Stimulated activated CD8-positive, alpha-beta memory T cell treated with anti-CD3 and anti-CD28 coated beads, Interleukin-12 subunit alpha, Interleukin-12 subunit beta, amount 100 ng/mL, for 24 hours (primary cell): ENCODE measurements at regions not wholly inside any gene's neighbourhood (a gene's known extent, or its start where the extent isn't known, plus 50 kb on each side); places are given as distances from the start of the nearest gene placed in this dataset.
"Not testable (repeated sequence)": the region's sequence is repeated elsewhere in the genome, so short reads cannot be mapped to it uniquely, and the experiment has no call there.

Experiments used
- DNase-seq: peaks from one replicate; pipeline ENCODE4 v3.0.0-alpha.2; 2020; ENCODE audit errors: extremely low read depth

DNA sequence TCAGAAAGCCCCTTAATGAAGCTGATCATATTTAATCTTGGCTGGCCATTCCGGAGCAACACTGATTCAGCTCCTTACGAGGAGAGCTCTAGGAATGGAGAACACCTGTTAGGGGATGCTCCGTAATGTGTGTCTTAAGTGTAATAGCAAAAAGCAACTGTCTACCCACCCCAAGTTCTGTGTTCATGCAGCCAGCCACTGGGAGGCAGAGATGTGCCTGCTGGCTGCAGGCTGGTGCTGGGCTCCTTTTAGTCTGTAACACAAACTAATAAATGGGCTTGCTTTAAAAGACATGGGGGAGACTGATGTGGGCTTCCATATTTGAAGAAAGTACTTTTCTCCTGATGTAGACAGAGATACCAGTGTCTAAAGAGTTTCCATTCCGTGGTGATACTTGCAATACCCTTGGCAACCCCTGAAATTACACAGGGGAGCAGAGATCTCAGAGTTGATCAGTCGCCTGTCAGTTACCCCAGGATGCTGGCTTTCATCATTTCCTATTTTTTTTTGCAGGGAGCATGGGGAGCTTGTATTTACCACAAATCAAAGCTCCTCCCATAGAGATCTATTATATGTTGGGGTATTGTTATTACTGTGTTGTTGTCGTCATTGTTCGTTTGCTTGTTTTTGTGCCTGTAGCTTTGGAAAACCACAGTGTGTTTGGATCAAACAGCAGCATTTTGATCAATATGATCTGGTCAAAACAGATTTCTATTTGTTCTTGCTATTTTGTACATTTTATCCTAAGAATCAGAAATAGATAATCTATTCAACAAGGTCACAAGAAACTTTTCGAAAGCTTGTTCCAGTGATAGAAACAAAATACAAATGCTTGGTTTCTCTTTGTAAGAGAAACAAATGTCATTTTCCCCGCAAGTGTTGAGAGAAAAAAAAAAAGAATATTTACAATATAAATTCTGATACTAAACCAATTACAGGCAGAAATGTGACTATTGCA, 65.8 kb downstream of the MTX3 start:
- no peak for DNase-seq

DNA sequence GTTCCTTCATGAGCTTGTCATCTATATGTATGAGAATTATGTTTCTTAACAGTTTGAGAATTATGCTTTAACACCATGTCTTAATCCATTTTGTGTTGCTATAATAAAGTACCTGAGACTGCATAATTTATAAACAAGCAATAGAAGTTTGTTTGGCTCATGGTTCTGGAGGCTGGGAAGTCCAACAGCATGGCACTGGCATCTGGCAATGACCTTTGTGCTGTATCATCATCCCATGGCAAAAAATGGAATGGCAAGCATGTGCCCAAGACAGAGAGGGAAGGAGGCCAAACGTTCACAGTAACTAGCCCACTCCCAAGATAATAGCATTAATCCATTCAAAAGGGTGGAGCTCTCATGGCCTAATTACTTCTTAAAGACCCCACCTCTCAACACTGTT, 67.6 kb downstream of the MTX3 start:
- DNase-seq, result no peak

DNA sequence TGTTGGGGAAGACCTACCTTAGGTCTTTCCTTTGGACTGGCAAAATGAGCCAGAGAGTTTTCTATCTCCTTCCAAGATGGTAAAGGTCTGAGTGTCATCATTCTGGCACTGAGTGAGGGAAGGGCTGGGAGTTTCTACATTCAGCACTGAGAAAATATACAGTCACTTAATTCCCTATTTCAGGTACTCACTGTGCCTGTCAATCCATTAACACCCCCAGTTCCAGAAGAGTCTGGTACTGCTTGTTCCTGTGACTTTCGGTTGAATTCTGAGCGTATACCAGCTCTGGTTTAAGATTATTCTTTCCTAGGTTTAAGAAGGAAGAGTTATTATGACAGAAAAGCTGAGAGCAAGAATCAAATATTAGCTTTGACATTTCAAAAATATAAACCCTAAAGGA, 68.4 kb downstream of the MTX3 start:
- DNase-seq, result no peak

DNA sequence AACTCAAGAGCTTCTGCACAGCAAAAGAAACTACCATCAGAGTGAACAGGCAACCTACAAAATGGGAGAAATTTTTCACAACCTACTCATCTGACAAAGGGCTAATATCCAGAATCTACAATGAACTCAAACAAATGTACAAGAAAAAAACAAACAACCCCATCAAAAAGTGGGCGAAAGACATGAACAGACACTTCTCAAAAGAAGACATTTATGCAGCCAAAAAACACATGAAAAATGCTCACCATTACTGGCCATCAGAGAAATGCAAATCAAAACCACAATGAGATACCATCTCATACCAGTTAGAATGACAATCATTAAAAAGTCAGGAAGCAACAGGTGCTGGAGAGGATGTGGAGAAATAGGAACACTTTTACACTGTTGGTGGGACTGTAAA, 83.6 kb downstream of the MTX3 start:
- not testable (repeated sequence) for DNase-seq

DNA sequence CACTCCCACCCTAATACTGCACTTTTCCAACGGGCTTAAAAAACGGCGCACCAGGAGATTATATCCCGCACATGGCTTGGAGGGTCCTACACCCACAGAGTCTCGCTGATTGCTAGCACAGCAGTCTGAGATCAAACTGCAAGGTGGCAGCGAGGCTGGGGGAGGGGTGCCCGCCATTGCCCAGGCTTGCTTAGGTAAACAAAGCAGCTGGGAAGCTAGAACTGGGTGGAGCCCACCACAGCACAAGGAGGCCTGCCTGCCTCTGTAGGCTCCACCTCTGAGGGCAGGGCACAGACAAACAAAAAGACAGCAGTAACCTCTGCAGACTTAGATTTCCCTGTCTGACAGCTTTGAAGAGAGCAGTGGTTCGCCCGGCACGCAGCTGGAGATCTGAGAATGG, 88.5 kb downstream of the MTX3 start:
- not testable (repeated sequence) for DNase-seq

DNA sequence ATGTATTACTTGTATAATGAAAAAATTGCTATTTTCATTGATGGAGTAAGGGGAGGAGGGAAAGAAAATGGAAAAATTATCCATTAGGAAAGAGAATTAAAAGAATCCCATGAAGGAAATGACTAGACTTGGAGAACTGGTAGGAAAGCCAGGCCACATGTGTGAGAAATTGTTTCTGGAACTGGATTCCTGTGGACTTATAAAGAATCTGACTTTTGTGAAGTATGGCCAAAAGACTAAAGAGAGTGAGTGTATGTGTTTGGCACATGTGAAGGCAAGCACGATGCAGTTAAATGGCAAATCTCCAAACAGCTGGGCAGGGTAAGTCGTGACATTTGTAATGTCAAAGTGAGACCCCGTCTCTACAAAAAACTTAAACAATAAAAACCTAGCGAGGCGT, 89.4 kb downstream of the MTX3 start:
- no peak for DNase-seq

DNA sequence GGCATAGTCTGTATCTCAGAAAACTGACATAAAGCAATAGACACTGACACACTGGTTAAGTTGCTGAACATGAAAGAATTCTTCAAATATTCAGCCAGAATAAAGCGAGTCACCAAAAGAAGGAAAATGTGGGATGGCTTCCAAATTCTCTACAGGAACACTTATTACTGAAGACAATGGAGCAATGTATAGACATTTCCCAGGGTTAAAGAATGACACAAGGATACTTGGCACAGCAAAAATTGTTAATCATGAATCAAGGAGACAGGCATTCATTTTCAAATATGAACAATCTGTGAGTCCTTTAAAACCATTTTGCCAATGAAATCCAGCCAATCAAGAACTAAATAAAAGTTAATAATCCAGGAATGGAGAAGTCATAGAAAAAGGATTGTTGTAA, 92.5 kb downstream of the MTX3 start:
- no peak for DNase-seq

DNA sequence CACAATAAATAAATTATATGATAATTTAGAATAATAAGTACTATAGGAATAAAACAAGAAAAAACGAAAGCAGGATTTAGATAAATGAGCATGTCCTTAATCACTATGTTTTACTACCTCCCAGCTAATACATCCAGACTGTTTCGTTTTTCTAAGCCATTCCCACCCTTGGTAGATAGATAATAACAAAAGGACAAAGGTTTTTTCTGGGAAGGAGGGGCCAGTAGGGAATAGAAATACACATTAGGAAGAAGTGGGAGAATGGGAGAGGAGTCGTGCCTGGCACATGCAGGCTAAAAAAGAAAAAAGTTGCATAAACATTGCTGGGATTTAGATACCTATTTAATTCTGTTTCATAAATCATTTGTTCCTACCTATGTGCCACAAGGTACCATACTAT, 97.1 kb downstream of the MTX3 start:
- DNase-seq, result no peak

DNA sequence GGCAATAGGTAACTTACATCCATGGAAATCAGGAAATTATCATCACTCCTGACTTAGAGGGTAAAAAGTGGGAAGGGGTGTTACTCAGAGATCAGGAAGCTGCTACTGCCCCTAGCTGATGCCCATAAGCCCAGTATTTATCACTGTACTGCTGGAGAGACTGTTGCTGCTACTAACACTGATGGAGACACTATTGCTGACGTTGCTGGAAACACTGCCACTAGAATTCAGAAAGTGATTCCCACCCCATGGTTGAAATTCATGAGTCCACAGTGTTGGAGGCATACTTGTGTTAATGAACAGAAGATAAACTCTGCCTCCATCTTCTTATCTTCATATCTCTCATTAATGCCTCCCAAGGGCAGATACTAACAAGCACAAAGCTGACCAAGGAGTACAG, 97.6 kb downstream of the MTX3 start:
- no peak for DNase-seq

DNA sequence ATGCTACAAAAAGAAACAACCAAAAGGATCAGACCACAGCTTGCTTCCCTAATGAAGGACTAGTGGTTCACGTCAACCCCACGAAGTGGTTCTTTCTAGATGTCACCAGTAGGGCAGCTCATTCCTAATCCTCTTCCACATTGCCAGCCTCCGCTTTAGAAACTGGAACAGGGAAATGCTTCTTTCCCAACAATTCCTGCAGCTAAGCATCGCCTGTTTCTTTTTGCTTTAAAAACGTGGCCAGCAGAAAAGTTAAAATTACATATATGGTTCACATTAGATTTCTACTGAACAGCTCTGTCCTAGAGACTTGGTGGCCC, 100.2 kb downstream of the MTX3 start:
- DNase-seq, result no peak

DNA sequence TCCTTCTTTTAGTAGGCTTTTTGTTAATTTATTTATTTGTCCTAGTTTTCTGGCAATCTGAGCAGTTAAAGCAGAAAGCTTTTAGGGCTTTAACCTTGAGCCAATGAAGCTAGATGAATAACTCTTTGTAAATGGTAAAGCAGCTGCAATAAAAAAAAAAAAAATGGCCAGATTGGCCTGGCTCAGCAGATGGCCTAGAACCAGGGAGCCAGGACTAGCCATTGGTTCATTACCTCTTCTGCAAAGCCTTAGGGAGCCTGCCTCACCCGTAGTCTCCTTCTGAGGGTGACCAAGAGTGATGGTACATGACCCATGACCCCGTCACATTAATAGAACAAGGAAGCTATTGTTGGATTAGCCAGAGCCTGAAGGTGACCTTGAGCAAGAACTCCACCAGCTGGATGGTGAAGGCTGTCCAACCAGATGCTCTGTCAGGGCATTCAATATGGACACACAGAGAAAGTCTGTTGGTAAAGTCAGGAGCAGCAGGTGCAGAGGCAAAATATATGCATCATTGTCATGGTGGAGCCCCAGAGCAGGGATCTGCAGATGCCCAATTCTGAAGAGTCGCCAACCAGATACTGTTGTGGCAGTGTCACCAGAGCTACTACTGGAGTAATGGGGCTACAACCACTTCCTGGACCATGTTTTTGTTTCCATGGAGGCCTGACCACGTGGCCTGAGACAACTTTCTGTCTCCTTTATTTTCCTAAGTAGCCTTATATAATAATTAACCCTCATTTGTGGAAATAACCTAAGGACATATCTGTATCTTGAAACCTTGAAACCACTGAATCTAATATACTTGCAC, 100.7 kb downstream of the MTX3 start:
- DNase-seq, result no peak

DNA sequence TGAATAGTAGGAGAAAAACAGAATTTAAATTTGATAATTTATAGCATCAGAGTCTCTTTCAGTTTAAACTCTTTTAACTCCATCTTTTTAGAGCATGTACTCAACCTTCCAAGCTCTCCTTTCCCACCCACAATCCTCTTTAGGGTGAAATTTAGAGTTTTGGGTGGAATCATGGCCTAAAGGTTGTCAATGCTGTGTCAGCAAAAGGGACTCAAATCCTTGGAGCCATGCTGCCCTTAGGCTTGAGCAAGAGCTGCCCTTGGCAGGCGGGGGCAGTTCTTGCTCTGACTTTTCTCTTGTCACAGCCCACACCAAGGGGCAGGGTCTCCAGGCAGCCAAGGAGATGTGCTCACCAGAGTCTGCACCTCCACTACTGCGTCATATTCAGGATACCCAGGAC, 102.4 kb downstream of the MTX3 start:
- no peak for DNase-seq

DNA sequence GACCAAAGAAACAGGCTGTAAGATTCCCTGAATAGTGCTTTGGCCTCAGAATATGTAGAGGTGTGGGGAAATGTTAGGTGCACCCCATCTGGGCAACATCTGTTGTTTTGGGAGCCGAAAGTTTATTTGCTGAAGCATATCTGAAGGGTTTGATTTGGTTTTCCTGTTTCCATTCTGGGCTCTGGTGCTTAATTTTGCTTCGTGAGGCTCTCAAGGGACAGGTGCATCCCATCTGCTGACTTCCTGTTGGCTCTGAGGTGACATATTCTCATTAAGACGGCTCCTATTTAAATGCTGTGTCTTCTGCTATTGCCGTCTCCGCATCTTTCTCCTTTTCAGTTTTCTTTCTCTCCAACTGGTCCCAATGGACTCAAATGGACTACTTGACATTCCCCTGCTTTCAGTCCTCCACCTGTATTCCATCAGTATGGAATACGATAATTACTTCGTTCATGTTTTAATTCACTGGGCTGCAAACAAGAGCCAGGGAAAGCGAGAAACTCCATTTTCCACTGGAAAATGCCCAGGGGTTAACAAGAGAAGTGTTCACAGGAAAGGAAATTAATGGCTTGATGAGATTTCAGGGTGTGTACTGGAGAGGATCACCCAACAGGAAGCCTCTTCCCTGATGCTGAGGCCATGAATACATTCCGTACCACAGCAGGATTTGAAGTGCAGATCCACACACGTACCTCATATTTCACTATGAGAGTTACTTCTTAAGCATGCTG, 104.0 kb downstream of the MTX3 start:
- DNase-seq, result no peak

DNA sequence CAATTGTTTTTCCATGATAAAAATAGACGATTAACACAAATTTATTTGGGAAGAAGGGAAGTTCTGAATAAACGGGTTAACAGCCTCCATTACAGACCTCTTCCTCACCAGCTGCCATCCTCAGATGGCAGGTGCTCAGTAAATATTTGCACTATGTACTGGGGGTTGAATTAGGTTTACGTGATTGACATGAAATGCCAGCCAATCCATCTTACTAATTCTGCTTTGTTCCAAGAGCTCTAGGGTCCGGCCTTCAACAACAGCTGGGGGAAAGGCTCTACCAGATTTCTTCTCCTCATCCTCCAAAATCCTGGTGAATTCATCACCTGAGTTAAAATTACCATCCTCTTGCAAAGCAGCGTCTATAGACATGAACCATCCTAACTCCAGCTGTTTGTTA, 104.6 kb downstream of the MTX3 start:
- no peak for DNase-seq

DNA sequence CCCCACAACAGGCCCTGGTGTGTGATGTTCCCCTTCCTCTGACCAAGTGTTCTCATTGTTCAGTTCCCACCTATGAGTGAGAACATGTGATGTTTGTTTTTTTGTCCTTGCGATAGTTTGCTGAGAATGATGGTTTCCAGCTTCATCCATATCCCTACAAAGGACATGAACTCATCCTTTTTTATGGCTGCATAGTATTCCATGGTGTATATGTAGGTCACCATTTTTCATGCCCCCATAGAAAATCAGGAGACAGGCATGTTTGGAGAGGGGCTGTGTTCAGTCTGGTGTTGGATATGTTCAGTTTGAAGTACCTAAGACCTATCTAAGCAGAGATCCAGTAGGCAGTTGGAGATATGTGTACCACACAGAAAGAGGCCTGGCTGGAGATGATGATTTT, 111.2 kb downstream of the MTX3 start:
- DNase-seq, result not testable (repeated sequence)

DNA sequence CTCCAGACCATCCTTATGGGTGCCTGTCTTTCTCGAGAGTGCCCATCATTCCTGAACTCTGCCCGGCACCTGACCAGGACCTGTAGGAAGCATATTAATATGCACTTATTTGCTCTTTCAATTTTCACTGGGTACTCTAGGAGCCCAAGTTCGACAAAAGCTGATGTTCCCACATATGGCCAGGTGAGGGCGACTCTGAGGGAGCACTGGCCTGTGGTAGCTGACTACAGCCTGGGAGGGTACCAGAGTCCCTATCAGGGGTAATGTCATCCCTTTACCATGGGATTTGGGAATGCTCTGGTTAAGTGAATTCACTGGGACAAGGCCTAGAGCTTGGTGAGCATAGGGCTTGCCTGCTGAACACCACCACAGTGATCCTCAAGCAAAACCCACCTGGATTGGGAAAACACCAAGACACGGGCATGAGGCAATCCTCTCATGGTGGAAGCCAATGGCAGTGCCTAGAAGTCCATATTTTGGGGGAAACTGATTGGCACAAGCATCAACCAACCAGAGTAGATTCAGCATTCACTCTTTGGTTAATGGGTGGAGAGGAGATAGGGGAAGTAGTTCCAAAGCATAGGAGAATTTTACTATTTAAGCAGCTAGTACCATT, 112.2 kb downstream of the MTX3 start:
- DNase-seq, result no peak

DNA sequence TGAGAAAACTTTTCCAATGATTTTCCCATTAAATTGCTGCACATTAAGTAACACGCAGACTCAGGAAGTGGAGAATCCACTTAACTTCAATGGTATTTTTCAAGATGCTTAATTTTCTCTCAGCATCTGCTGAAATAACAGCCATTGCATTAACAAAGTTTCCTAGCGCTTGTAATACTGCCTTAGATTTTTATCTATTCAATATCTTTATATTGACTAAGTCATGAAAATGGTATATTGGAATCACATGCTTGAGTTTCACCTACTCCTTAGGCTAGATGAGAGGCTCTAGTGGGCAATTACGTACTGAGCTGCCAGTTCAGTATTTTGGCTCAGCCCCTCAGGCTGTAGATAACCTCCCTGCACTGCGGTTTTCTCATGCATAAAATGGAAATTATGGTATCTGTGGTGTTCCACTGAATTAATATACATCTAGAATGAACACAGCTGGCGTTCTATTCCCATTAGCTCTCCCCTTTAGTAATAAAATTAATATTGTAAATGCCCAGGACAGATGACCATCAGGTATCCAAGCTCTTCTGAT, 112.9 kb downstream of the MTX3 start:
- no peak for DNase-seq

DNA sequence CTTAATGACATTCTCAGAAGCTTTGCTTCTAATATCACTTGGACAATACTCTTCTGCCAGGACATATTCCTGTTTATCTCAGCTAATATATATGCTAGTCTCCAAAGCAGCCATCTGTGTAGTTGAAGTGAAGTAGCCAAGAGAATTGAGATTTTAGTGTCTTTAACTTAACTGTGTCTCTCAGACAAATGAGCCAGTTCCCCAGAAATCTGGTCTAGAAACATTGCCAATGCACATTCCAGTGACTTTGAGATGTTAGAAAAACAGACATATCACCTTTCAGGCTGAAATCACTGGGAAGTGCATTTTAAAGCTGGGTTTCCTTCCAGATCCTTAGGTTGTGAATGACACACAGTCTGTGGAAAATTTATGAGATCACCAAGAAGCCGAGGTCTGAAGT, 114.6 kb downstream of the MTX3 start:
- no peak for DNase-seq

DNA sequence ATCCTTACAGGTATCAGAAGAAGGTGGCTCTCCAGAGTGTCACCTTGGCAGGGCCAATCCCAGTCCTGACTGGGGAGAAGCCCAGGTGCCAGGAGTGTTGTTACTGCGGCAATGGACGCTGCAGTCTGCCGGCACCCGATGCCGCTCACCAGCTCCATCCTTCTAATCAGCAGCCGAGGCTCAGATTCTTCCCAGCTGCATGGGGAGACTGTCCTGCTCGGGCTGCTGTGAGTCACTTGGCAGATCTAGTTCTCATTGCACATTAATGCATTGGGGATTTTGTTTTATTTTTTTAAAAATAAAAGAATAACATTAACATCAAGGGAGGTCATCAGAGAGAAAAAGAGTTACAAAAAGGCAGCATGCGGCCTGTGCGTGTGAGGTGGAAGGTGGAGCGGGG, 115.8 kb downstream of the MTX3 start:
- DNase-seq, result no peak

DNA sequence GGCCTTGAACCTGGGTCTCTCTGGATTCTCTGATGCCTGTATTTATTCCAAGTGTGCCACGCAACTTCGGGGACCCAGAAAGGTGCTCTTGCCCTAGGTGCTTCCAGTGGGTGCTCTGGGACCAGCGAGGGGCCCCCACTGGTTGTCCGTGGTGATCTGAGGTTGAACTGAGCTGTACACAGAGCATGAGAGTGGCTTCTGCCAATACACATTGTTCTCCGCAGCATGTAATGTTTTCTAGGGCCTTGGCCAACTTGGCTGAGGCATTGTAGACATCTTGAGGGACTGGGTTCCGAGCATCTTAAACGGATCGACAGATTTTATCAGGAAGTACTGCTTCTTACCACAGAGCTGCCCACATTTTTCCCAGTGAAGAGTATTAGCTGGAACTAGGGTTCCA, 117.9 kb downstream of the MTX3 start:
- no peak for DNase-seq

DNA sequence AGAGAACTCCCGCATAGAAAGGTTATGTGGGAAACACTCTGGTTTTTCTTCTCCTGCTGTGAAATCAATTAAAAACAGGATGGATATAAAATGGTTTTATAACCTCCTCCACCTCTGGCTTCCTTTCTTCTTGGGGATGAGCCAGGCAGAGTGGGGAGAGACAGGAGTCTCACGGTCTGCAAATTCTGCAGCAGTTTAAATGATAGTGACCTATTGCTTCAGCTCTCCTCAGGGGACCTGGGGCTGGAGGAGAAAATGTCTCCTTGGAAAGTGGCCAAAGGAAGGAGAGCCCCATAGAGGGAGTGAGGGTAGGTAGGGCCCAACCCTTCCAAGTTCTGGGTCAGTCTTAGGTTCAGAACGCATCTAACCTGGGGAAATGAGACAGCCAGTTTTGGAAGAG, 118.8 kb downstream of the MTX3 start:
- no peak for DNase-seq
